Peyer's patch (tissue), 4 donors: ENCODE measurements at regions not wholly inside any gene's neighbourhood (a gene's known extent, or its start where the extent isn't known, plus 50 kb on each side); places are given as distances from the start of the nearest gene placed in this dataset.

Experiments used
- CTCF ChIP-seq, 6 experiments: fragments of 450-650 bp in 4 of 6; fragments of 200-600 bp in 2 of 6; sonication (generic) in 1 of 6; IDR thresholded peaks; one replicate each; pipeline ENCODE4 v1.5.1; 2017 to 2019; ENCODE audit warnings: antibody characterized with exemption in 6 of 6, mild to moderate bottlenecking in 3 of 6, moderate library complexity in 1 of 6
- POLR2A ChIP-seq, 2 donors: fragments of 450-650 bp; IDR thresholded peaks; one replicate each; pipeline ENCODE4 v1.5.1; 2017; ENCODE audit warnings: antibody characterized with exemption in 2 of 2, mild to moderate bottlenecking in 2 of 2, moderate library complexity in 2 of 2

- no peak for TF ChIP-seq POLR2A (IDR thresholded peaks at IDR 0.05)
- TF ChIP-seq CTCF (IDR thresholded peaks at IDR 0.05): no peak
These were observed 252.9 kb upstream of the ZMIZ1 start for GRCh38 chr10:78815702-78816334.
